ENCODE measurements at regions not wholly inside any gene's neighbourhood (a gene's known extent, or its start where the extent isn't known, plus 50 kb on each side); places are given as distances from the start of the nearest gene placed in this dataset.

GRCh38 chr21:22554690-22555316 lies 1556.6 kb downstream of the NCAM2 start:
- Histone ChIP-seq H3K27ac (no peak overlapping the region), H3K4me3 (no peak overlapping the region), H3K4me1 (no peaks in the 10 kb centered on the region), H3K9me3 (no peaks in the 10 kb centered on the region), H3K36me3 (peaks cover 4% of the 10 kb centered on the region), H3K27me3 (no peaks in the 10 kb centered on the region)
- no peak for TF ChIP-seq POLR2A (IDR thresholded peaks at IDR 0.05)
- no peak for TF ChIP-seq POLR2AphosphoS5 (IDR thresholded peaks at IDR 0.05)
- TF ChIP-seq CTCF (IDR thresholded peaks at IDR 0.05): no peak
- no peak for DNase-seq (ENCODE audit: low spot score in 2 of 2)
- intact Hi-C loops (cut with DNase I; ENCODE audit: low total_unique reads): no loop called here

GRCh38 chr21:22556829-22557228 lies 1558.6 kb downstream of the NCAM2 start:
- no peak for DNase-seq (ENCODE audit: low spot score in 2 of 2)
- intact Hi-C loops (cut with DNase I; ENCODE audit: low total_unique reads): no loop called here
- TF ChIP-seq POLR2A (IDR thresholded peaks at IDR 0.05) (no peak), POLR2AphosphoS5 (IDR thresholded peaks at IDR 0.05) (no peak), CTCF (IDR thresholded peaks at IDR 0.05) (no peak)
- Histone ChIP-seq H3K4me1 (no peaks in the 10 kb centered on the region), H3K27ac (no peak overlapping the region), H3K9me3 (no peaks in the 10 kb centered on the region), H3K36me3 (peaks cover 4% of the 10 kb centered on the region), H3K4me3 (no peak overlapping the region), H3K27me3 (no peaks in the 10 kb centered on the region)

GRCh38 chr21:22561946-22562345 lies 1563.7 kb downstream of the NCAM2 start:
- intact Hi-C loops (cut with DNase I; ENCODE audit: low total_unique reads): no loop called here
- Histone ChIP-seq H3K9me3 (no peaks in the 10 kb centered on the region), H3K36me3 (no peaks in the 10 kb centered on the region), H3K27ac (no peak overlapping the region), H3K27me3 (no peaks in the 10 kb centered on the region), H3K4me3 (no peak overlapping the region), H3K4me1 (no peaks in the 10 kb centered on the region)
- DNase-seq (ENCODE audit: low spot score in 2 of 2): no peak
- TF ChIP-seq CTCF (IDR thresholded peaks at IDR 0.05) (no peak), POLR2A (IDR thresholded peaks at IDR 0.05) (no peak), POLR2AphosphoS5 (IDR thresholded peaks at IDR 0.05) (no peak)

- TF ChIP-seq CTCF (IDR thresholded peaks at IDR 0.05): no peak
- no peak for TF ChIP-seq POLR2A (IDR thresholded peaks at IDR 0.05)
- no peak for TF ChIP-seq POLR2AphosphoS5 (IDR thresholded peaks at IDR 0.05)
- Histone ChIP-seq H3K4me3 (no peak overlapping the region), H3K36me3 (no peaks in the 10 kb centered on the region), H3K27ac (no peak overlapping the region), H3K27me3 (no peaks in the 10 kb centered on the region), H3K9me3 (no peaks in the 10 kb centered on the region), H3K4me1 (no peaks in the 10 kb centered on the region)
- intact Hi-C loops (cut with DNase I; ENCODE audit: low total_unique reads): no loop called here
- no peak for DNase-seq (ENCODE audit: low spot score in 2 of 2)
Observed at GRCh38 chr21:22573834-22574233, 1575.6 kb downstream of the NCAM2 start.

- no peak for TF ChIP-seq CTCF (IDR thresholded peaks at IDR 0.05)
- no peak for TF ChIP-seq POLR2AphosphoS5 (IDR thresholded peaks at IDR 0.05)
- no peak for TF ChIP-seq POLR2A (IDR thresholded peaks at IDR 0.05)
- no peak for DNase-seq (ENCODE audit: low spot score in 2 of 2)
- Histone ChIP-seq H3K27me3 (no peaks in the 10 kb centered on the region), H3K27ac (no peak overlapping the region), H3K4me3 (no peak overlapping the region), H3K9me3 (no peaks in the 10 kb centered on the region), H3K4me1 (no peaks in the 10 kb centered on the region), H3K36me3 (no peaks in the 10 kb centered on the region)
- intact Hi-C loops (cut with DNase I; ENCODE audit: low total_unique reads): no loop called here
Observed at GRCh38 chr21:22575165-22575584, 1577.0 kb downstream of the NCAM2 start.

Data from breast epithelium (tissue), 4 donors.